Activated T-cell treated with anti-CD3 and anti-CD28 coated beads, Interleukin-2, amount 50 U/mL, for 48 hours (primary cell): ENCODE measurements at regions not wholly inside any gene's neighbourhood (a gene's known extent, or its start where the extent isn't known, plus 50 kb on each side); places are given as distances from the start of the nearest gene placed in this dataset.

Source experiments
- DNase-seq, 2 experiments: peaks; one replicate each; pipeline ENCODE4 v3.0.0-alpha.2; 2020

GRCh38 chr3:115332998-115333397 is 185.9 kb upstream of the ZBTB20 start:
- no peak for DNase-seq

GRCh38 chr3:115336836-115337235 is 189.7 kb upstream of the ZBTB20 start:
- no peak for DNase-seq

- DNase-seq = no peak
These were observed 193.5 kb upstream of the ZBTB20 start for GRCh38 chr3:115340586-115340985.

- DNase-seq = no peak
These were observed 194.1 kb upstream of the ZBTB20 start for GRCh38 chr3:115341208-115341607.

GRCh38 chr3:115347737-115348136 is 200.6 kb upstream of the ZBTB20 start:
- DNase-seq = no peak

- no peak for DNase-seq
These were observed 201.3 kb upstream of the ZBTB20 start for GRCh38 chr3:115348412-115348811.

- no peak for DNase-seq
These were observed 202.1 kb upstream of the ZBTB20 start for GRCh38 chr3:115348951-115349745.

- DNase-seq = no peak
These were observed 203.5 kb upstream of the ZBTB20 start for GRCh38 chr3:115350606-115351005.

GRCh38 chr3:115351193-115351592 is 204.1 kb upstream of the ZBTB20 start:
- DNase-seq = no peak

GRCh38 chr3:115354010-115354409 is 206.9 kb upstream of the ZBTB20 start:
- no peak for DNase-seq

- DNase-seq = no peak
These were observed 210.4 kb upstream of the ZBTB20 start for GRCh38 chr3:115357456-115357855.

- DNase-seq = no peak
These were observed 212.4 kb upstream of the ZBTB20 start for GRCh38 chr3:115359536-115359935.

GRCh38 chr3:115361806-115362205 is 214.7 kb upstream of the ZBTB20 start:
- DNase-seq = no peak

GRCh38 chr3:115363071-115363470 is 216.0 kb upstream of the ZBTB20 start:
- no peak for DNase-seq

GRCh38 chr3:115369021-115369420 is 221.9 kb upstream of the ZBTB20 start:
- no peak for DNase-seq

GRCh38 chr3:115375362-115375761 is 228.3 kb upstream of the ZBTB20 start:
- DNase-seq = no peak

GRCh38 chr3:115380883-115381572 is 233.9 kb upstream of the ZBTB20 start:
- no peak for DNase-seq

GRCh38 chr3:115381573-115381912 is 234.5 kb upstream of the ZBTB20 start:
- DNase-seq = no peak

GRCh38 chr3:115381931-115382330 is 234.8 kb upstream of the ZBTB20 start:
- DNase-seq = no peak

GRCh38 chr3:115384381-115384780 is 237.3 kb upstream of the ZBTB20 start:
- DNase-seq = no peak

GRCh38 chr3:115385774-115386730 is 237.3 kb upstream of the GAP43 start:
- no peak for DNase-seq

GRCh38 chr3:115388166-115388565 is 235.1 kb upstream of the GAP43 start:
- no peak for DNase-seq

- no peak for DNase-seq
These were observed 234.5 kb upstream of the GAP43 start for GRCh38 chr3:115388811-115389210.
